ENCODE measurements at regions not wholly inside any gene's neighbourhood (a gene's known extent, or its start where the extent isn't known, plus 50 kb on each side); places are given as distances from the start of the nearest gene placed in this dataset.
"Not testable (repeated sequence)": the region's sequence is repeated elsewhere in the genome, so short reads cannot be mapped to it uniquely, and the experiment has no call there.

GRCh38 chr17:77610972-77611521 is 347.5 kb upstream of the TNRC6C start:
- no peak for DNase-seq

- no peak for DNase-seq
Observed at GRCh38 chr17:77611791-77612502, 346.6 kb upstream of the TNRC6C start.

- no peak for DNase-seq
Observed at GRCh38 chr17:77613218-77613617, 345.3 kb upstream of the TNRC6C start.

- DNase-seq: no peak
Observed at GRCh38 chr17:77613627-77614026, 344.9 kb upstream of the TNRC6C start.

- DNase-seq: no peak
Observed at GRCh38 chr17:77615703-77616253, 342.7 kb upstream of the TNRC6C start.

GRCh38 chr17:77616254-77616731 is 342.2 kb upstream of the TNRC6C start:
- DNase-seq: no peak

GRCh38 chr17:77617516-77617915 is 341.0 kb upstream of the TNRC6C start:
- no peak for DNase-seq

GRCh38 chr17:77618173-77618572 is 340.3 kb upstream of the TNRC6C start:
- DNase-seq: no peak

GRCh38 chr17:77618731-77619130 is 339.8 kb upstream of the TNRC6C start:
- no peak for DNase-seq

GRCh38 chr17:77619326-77619725 is 339.2 kb upstream of the TNRC6C start:
- no peak for DNase-seq

GRCh38 chr17:77619851-77620250 is 338.7 kb upstream of the TNRC6C start:
- no peak for DNase-seq

GRCh38 chr17:77620282-77620681 is 338.2 kb upstream of the TNRC6C start:
- no peak for DNase-seq

GRCh38 chr17:77622084-77622483 is 336.4 kb upstream of the TNRC6C start:
- not testable (repeated sequence) for DNase-seq

- DNase-seq: no peak
Observed at GRCh38 chr17:77622647-77623046, 335.9 kb upstream of the TNRC6C start.

GRCh38 chr17:77623321-77623720 is 335.2 kb upstream of the TNRC6C start:
- DNase-seq: not testable (repeated sequence)

- DNase-seq: no peak
Observed at GRCh38 chr17:77628035-77628434, 330.5 kb upstream of the TNRC6C start.

GRCh38 chr17:77629284-77629683 is 329.2 kb upstream of the TNRC6C start:
- not testable (repeated sequence) for DNase-seq

- no peak for DNase-seq
Observed at GRCh38 chr17:77631307-77631706, 327.2 kb upstream of the TNRC6C start.

- no peak for DNase-seq
Observed at GRCh38 chr17:77632619-77633018, 325.9 kb upstream of the TNRC6C start.

GRCh38 chr17:77634710-77635109 is 323.8 kb upstream of the TNRC6C start:
- peak; percentile 73 for DNase-seq

GRCh38 chr17:77635176-77635575 is 323.3 kb upstream of the TNRC6C start:
- DNase-seq: no peak

GRCh38 chr17:77635785-77636184 is 322.7 kb upstream of the TNRC6C start:
- DNase-seq: not testable (repeated sequence)

- no peak for DNase-seq
Observed at GRCh38 chr17:77636835-77637817, 321.4 kb upstream of the TNRC6C start.

All from RPMI8226 (cell line).